ENCODE measurements at regions not wholly inside any gene's neighbourhood (a gene's known extent, or its start where the extent isn't known, plus 50 kb on each side); places are given as distances from the start of the nearest gene placed in this dataset.
A peak's percentile ranks its signal among the peaks of the same experiment; 100 is the strongest.

GRCh38 chr11:95335989-95336388 is 105.0 kb upstream of the SESN3 start:
- Mint-ChIP-seq H3K27me3 (ENCODE audit: low read depth) (no peaks in the 10 kb centered on the region), H3K36me3 (ENCODE audit: low read depth) (no peaks in the 10 kb centered on the region), H3K4me1 (ENCODE audit: low read depth) (peaks cover 9% of the 10 kb centered on the region), H3K9me3 (ENCODE audit: insufficient read depth) (no peaks in the 10 kb centered on the region), H3K4me3 (no peak overlapping the region), H3K27ac (peak overlapping the region; percentile 13)
- POLR2A ChIA-PET = no interaction called here
- DNase-seq (no peak), ATAC-seq (no peak)
- CTCF ChIA-PET = interaction anchor here (0.6 to 1.4 kb wide), 4 partner anchors 8 to 184 kb away, joined by 3 read pairs; no protein-coding TSS in a partner anchor

- Mint-ChIP-seq H3K4me1 (ENCODE audit: low read depth) (peaks cover 15% of the 10 kb centered on the region), H3K36me3 (ENCODE audit: low read depth) (no peaks in the 10 kb centered on the region), H3K27ac (no peak overlapping the region), H3K27me3 (ENCODE audit: low read depth) (no peaks in the 10 kb centered on the region), H3K4me3 (no peak overlapping the region), H3K9me3 (ENCODE audit: insufficient read depth) (no peaks in the 10 kb centered on the region)
- DNase-seq (no peak), ATAC-seq (no peak)
- ChIA-PET POLR2A (interaction anchor here (0.6 kb wide), 1 partner anchor 9 kb away, joined by 3 read pairs; no protein-coding TSS in a partner anchor), CTCF (no interaction called here)
Measured at GRCh38 chr11:95331161-95331560, 100.2 kb upstream of the SESN3 start.

GRCh38 chr11:95330302-95330701 is 99.3 kb upstream of the SESN3 start:
- no peak overlapping the region for H3K4me3 Mint-ChIP-seq
- POLR2A ChIA-PET = no interaction called here
- CTCF ChIA-PET = interaction anchor here (0.8 kb wide), 1 partner anchor 9 kb away, joined by 3 read pairs; no protein-coding TSS in a partner anchor
- H3K27ac Mint-ChIP-seq = no peak overlapping the region
- DNase-seq (no peak), ATAC-seq (no peak)
- peaks cover 10% of the 10 kb centered on the region for H3K4me1 Mint-ChIP-seq (ENCODE audit: low read depth)
- H3K36me3 Mint-ChIP-seq (ENCODE audit: low read depth) = no peaks in the 10 kb centered on the region
- no peaks in the 10 kb centered on the region for H3K27me3 Mint-ChIP-seq (ENCODE audit: low read depth)
- no peaks in the 10 kb centered on the region for H3K9me3 Mint-ChIP-seq (ENCODE audit: insufficient read depth)

- DNase-seq = no peak
- H3K36me3 Mint-ChIP-seq (ENCODE audit: low read depth) = no peaks in the 10 kb centered on the region
- ChIA-PET CTCF (interaction anchor here (0.7 kb wide), 1 partner anchor 8 kb away, joined by 3 read pairs; no protein-coding TSS in a partner anchor), POLR2A (no interaction called here)
- H3K27me3 Mint-ChIP-seq (ENCODE audit: low read depth) = peaks cover 3% of the 10 kb centered on the region
- no peak overlapping the region for H3K4me3 Mint-ChIP-seq
- H3K27ac Mint-ChIP-seq = no peak overlapping the region
- ATAC-seq = no peak
- H3K4me1 Mint-ChIP-seq (ENCODE audit: low read depth) = peaks cover 10% of the 10 kb centered on the region
- H3K9me3 Mint-ChIP-seq (ENCODE audit: insufficient read depth) = no peaks in the 10 kb centered on the region
Measured at GRCh38 chr11:95327273-95327948, 96.4 kb upstream of the SESN3 start.

- ATAC-seq (no peak), DNase-seq (no peak)
- H3K36me3 Mint-ChIP-seq (ENCODE audit: low read depth) = no peaks in the 10 kb centered on the region
- H3K9me3 Mint-ChIP-seq (ENCODE audit: insufficient read depth) = no peaks in the 10 kb centered on the region
- H3K27ac Mint-ChIP-seq = no peak overlapping the region
- H3K4me1 Mint-ChIP-seq (ENCODE audit: low read depth) = peaks cover 10% of the 10 kb centered on the region
- ChIA-PET POLR2A (no interaction called here), CTCF (no interaction called here)
- peaks cover 5% of the 10 kb centered on the region for H3K27me3 Mint-ChIP-seq (ENCODE audit: low read depth)
- no peak overlapping the region for H3K4me3 Mint-ChIP-seq
Measured at GRCh38 chr11:95325777-95326258, 94.8 kb upstream of the SESN3 start.

GRCh38 chr11:95324826-95325225 is 93.8 kb upstream of the SESN3 start:
- CTCF ChIA-PET = no interaction called here
- H3K27me3 Mint-ChIP-seq (ENCODE audit: low read depth) = peaks cover 5% of the 10 kb centered on the region
- no peaks in the 10 kb centered on the region for H3K36me3 Mint-ChIP-seq (ENCODE audit: low read depth)
- DNase-seq = no peak
- H3K27ac Mint-ChIP-seq = no peak overlapping the region
- peaks cover 6% of the 10 kb centered on the region for H3K4me1 Mint-ChIP-seq (ENCODE audit: low read depth)
- no peak for ATAC-seq
- H3K9me3 Mint-ChIP-seq (ENCODE audit: insufficient read depth) = no peaks in the 10 kb centered on the region
- POLR2A ChIA-PET = interaction anchor here (0.7 kb wide), 1 partner anchor 183 kb away, joined by 3 read pairs; no protein-coding TSS in a partner anchor
- no peak overlapping the region for H3K4me3 Mint-ChIP-seq

GRCh38 chr11:95322539-95322938 is 91.5 kb upstream of the SESN3 start:
- Mint-ChIP-seq H3K27ac (no peak overlapping the region), H3K27me3 (ENCODE audit: low read depth) (peaks cover 5% of the 10 kb centered on the region), H3K4me1 (ENCODE audit: low read depth) (no peaks in the 10 kb centered on the region), H3K36me3 (ENCODE audit: low read depth) (no peaks in the 10 kb centered on the region), H3K9me3 (ENCODE audit: insufficient read depth) (no peaks in the 10 kb centered on the region), H3K4me3 (no peak overlapping the region)
- ChIA-PET CTCF (interaction anchor here (0.9 to 1.1 kb wide), 2 partner anchors 30 to 383 kb away, joined by 3 to 4 read pairs; no protein-coding TSS in a partner anchor), POLR2A (interaction anchor here (0.6 to 0.7 kb wide), 2 partner anchors 9 to 15 kb away, joined by 3 read pairs; no protein-coding TSS in a partner anchor)
- ATAC-seq (no peak), DNase-seq (no peak)

GRCh38 chr11:95318498-95318897 is 87.5 kb upstream of the SESN3 start:
- CTCF ChIA-PET = no interaction called here
- Mint-ChIP-seq H3K4me3 (no peak overlapping the region), H3K36me3 (ENCODE audit: low read depth) (no peaks in the 10 kb centered on the region), H3K4me1 (ENCODE audit: low read depth) (no peaks in the 10 kb centered on the region), H3K27me3 (ENCODE audit: low read depth) (peaks cover 5% of the 10 kb centered on the region), H3K27ac (no peak overlapping the region), H3K9me3 (ENCODE audit: insufficient read depth) (no peaks in the 10 kb centered on the region)
- POLR2A ChIA-PET = no interaction called here
- ATAC-seq (no peak), DNase-seq (no peak)

GRCh38 chr11:95308512-95309035 is 77.6 kb upstream of the SESN3 start:
- no peak overlapping the region for H3K4me3 Mint-ChIP-seq
- POLR2A ChIA-PET = no interaction called here
- H3K36me3 Mint-ChIP-seq (ENCODE audit: low read depth) = no peaks in the 10 kb centered on the region
- no peak overlapping the region for H3K27ac Mint-ChIP-seq
- CTCF ChIA-PET = no interaction called here
- H3K9me3 Mint-ChIP-seq (ENCODE audit: insufficient read depth) = no peaks in the 10 kb centered on the region
- peaks cover 4% of the 10 kb centered on the region for H3K4me1 Mint-ChIP-seq (ENCODE audit: low read depth)
- DNase-seq = no peak
- ATAC-seq = no peak
- H3K27me3 Mint-ChIP-seq (ENCODE audit: low read depth) = no peaks in the 10 kb centered on the region

GRCh38 chr11:95307286-95307685 is 76.3 kb upstream of the SESN3 start:
- DNase-seq (no peak), ATAC-seq (no peak)
- Mint-ChIP-seq H3K36me3 (ENCODE audit: low read depth) (no peaks in the 10 kb centered on the region), H3K27ac (no peak overlapping the region), H3K9me3 (ENCODE audit: insufficient read depth) (no peaks in the 10 kb centered on the region), H3K4me3 (no peak overlapping the region), H3K27me3 (ENCODE audit: low read depth) (no peaks in the 10 kb centered on the region), H3K4me1 (ENCODE audit: low read depth) (peaks cover 4% of the 10 kb centered on the region)
- CTCF ChIA-PET = no interaction called here
- POLR2A ChIA-PET = no interaction called here

- CTCF ChIA-PET = interaction anchor here (1.0 to 1.4 kb wide), 2 partner anchors 155 to 401 kb away, joined by 3 to 4 read pairs; no protein-coding TSS in a partner anchor
Measured at GRCh38 chr11:95306801-95307200, 75.8 kb upstream of the SESN3 start.

GRCh38 chr11:95306123-95306522 is 75.1 kb upstream of the SESN3 start:
- Mint-ChIP-seq H3K4me1 (ENCODE audit: low read depth) (peaks cover 4% of the 10 kb centered on the region), H3K4me3 (no peak overlapping the region), H3K27ac (no peak overlapping the region), H3K27me3 (ENCODE audit: low read depth) (no peaks in the 10 kb centered on the region), H3K36me3 (ENCODE audit: low read depth) (no peaks in the 10 kb centered on the region), H3K9me3 (ENCODE audit: insufficient read depth) (no peaks in the 10 kb centered on the region)
- CTCF ChIA-PET = interaction anchor here (1.0 to 1.4 kb wide), 2 partner anchors 154 to 401 kb away, joined by 3 to 4 read pairs; no protein-coding TSS in a partner anchor
- DNase-seq = no peak
- POLR2A ChIA-PET = no interaction called here
- ATAC-seq = no peak

More at GRCh38 chr11:95306801-95307200, 75.8 kb upstream of the SESN3 start:
- Mint-ChIP-seq H3K4me3 (no peak overlapping the region), H3K36me3 (ENCODE audit: low read depth) (no peaks in the 10 kb centered on the region), H3K9me3 (ENCODE audit: insufficient read depth) (no peaks in the 10 kb centered on the region), H3K4me1 (ENCODE audit: low read depth) (peaks cover 4% of the 10 kb centered on the region), H3K27me3 (ENCODE audit: low read depth) (no peaks in the 10 kb centered on the region), H3K27ac (no peak overlapping the region)
- POLR2A ChIA-PET = no interaction called here
- DNase-seq (no peak), ATAC-seq (no peak)
